KMS-11 (cell line): ENCODE measurements at regions not wholly inside any gene's neighbourhood (a gene's known extent, or its start where the extent isn't known, plus 50 kb on each side); places are given as distances from the start of the nearest gene placed in this dataset.

Source experiments
- H2AFZ ChIP-seq: fragments of 200-600 bp; sonication (generic); 2 replicates; pipeline ENCODE4 v1.6.1; 2016; ENCODE audit warnings: antibody characterized with exemption, mixed run types, low read depth
- H3K27ac ChIP-seq: fragments of 200-600 bp; sonication (generic); 2 replicates; pipeline ENCODE4 v1.6.1; 2016; ENCODE audit warnings: mild to moderate bottlenecking, mixed run types
- H3K27me3 ChIP-seq: fragments of 200-600 bp; sonication (generic); 2 replicates; pipeline ENCODE4 v1.6.1; 2017; ENCODE audit warnings: mild to moderate bottlenecking, low read depth, mixed run types, moderate library complexity; ENCODE audit not compliant: insufficient read depth
- H3K36me3 ChIP-seq: fragments of 200-600 bp; sonication (generic); 2 replicates; pipeline ENCODE4 v1.6.1; 2017; ENCODE audit warnings: mild to moderate bottlenecking, mixed run types; ENCODE audit not compliant: insufficient read depth
- H3K4me1 ChIP-seq: fragments of 200-600 bp; sonication (generic); 2 replicates; pipeline ENCODE4 v1.6.1; 2016; ENCODE audit warnings: mild to moderate bottlenecking, low read depth, mixed run types; ENCODE audit not compliant: poor library complexity, severe bottlenecking
- H3K4me2 ChIP-seq: fragments of 200-600 bp; sonication (generic); 2 replicates; pipeline ENCODE4 v1.7.0; 2016; ENCODE audit warnings: mild to moderate bottlenecking, mixed run types
- H3K4me3 ChIP-seq: fragments of 200-600 bp; sonication (generic); IDR thresholded peaks from 2 replicates; pipeline ENCODE4 v1.6.1; 2017; ENCODE audit warnings: low read depth, low read length, mixed read lengths; ENCODE audit not compliant: insufficient read depth
- H3K79me2 ChIP-seq: fragments of 200-600 bp; sonication (generic); 2 replicates; pipeline ENCODE4 v1.6.1; 2016; ENCODE audit warnings: low read depth, mixed run types; ENCODE audit not compliant: insufficient read depth
- H3K9ac ChIP-seq: fragments of 200-600 bp; sonication (generic); 2 replicates; pipeline ENCODE4 v1.6.1; 2016; ENCODE audit warnings: mild to moderate bottlenecking, mixed run types
- H4K20me1 ChIP-seq: fragments of 200-600 bp; sonication (generic); 2 replicates; pipeline ENCODE4 v1.6.1; 2016; ENCODE audit warnings: mild to moderate bottlenecking, mixed run types; ENCODE audit not compliant: insufficient read depth
- CTCF ChIP-seq: fragments of 200-600 bp; sonication (generic); conservative IDR thresholded peaks from 2 replicates; pipeline ENCODE4 v1.6.1; 2017; ENCODE audit warnings: low read depth, mild to moderate bottlenecking, antibody characterized with exemption, low read length, moderate library complexity, mixed read lengths

- Histone ChIP-seq H4K20me1 (no peaks in the 10 kb centered on the region), H3K36me3 (no peaks in the 10 kb centered on the region), H3K9ac (no peak overlapping the region), H3K27ac (no peak overlapping the region), H3K27me3 (no peaks in the 10 kb centered on the region), H2AFZ (no peak overlapping the region), H3K79me2 (no peaks in the 10 kb centered on the region), H3K4me2 (no peak overlapping the region; the same call in 1 of the 2 replicates), H3K4me1 (peaks cover 10% of the 10 kb centered on the region), H3K4me3 (no peak overlapping the region)
- TF ChIP-seq CTCF = no peak
Measured at GRCh38 chr12:125287155-125287847, 222.1 kb downstream of the AACS start.

- H3K79me2 ChIP-seq = no peaks in the 10 kb centered on the region
- H2AFZ ChIP-seq = no peak overlapping the region
- H3K4me1 ChIP-seq = peaks cover 10% of the 10 kb centered on the region
- no peak overlapping the region for H3K9ac ChIP-seq
- H4K20me1 ChIP-seq = no peaks in the 10 kb centered on the region
- H3K27ac ChIP-seq = no peak overlapping the region
- no peaks in the 10 kb centered on the region for H3K36me3 ChIP-seq
- H3K4me3 ChIP-seq = no peak overlapping the region
- H3K27me3 ChIP-seq = no peaks in the 10 kb centered on the region
- TF ChIP-seq CTCF = no peak
- H3K4me2 ChIP-seq = no peak overlapping the region
Measured at GRCh38 chr12:125288931-125289928, 224.0 kb downstream of the AACS start.

DNA sequence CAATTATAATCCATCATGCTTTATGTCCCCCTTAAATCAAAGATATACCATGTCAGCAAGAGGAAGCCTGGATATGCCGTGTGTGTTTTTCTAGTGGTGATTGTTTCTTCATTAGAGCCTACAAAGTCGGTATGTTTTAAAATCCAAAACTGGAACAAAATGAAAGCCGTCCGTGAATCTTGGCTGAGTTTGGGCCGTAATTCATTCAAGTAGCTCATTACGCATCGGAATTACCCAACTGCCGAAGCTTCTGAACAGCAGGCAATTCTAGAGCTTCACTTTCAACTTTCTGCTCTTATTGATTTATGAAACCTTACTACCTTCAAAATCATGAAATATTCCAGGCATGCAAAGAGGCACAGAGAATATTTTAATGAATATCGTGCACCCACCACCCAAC, 224.7 kb downstream of the AACS start:
- TF ChIP-seq CTCF = no peak
- H3K79me2 ChIP-seq = no peaks in the 10 kb centered on the region
- no peaks in the 10 kb centered on the region for H3K27me3 ChIP-seq

GRCh38 chr12:125292700-125293099, 227.5 kb downstream of the AACS start:
- Histone ChIP-seq H3K27me3 (no peaks in the 10 kb centered on the region), H2AFZ (no peak overlapping the region), H3K36me3 (no peaks in the 10 kb centered on the region), H3K4me2 (no peak overlapping the region), H3K79me2 (no peaks in the 10 kb centered on the region), H3K4me1 (peaks cover 2% of the 10 kb centered on the region), H4K20me1 (no peaks in the 10 kb centered on the region), H3K27ac (no peak overlapping the region), H3K9ac (no peak overlapping the region), H3K4me3 (no peak overlapping the region)
- no peak for TF ChIP-seq CTCF

More for the DNA sequence above, 224.7 kb downstream of the AACS start:
- Histone ChIP-seq H3K27ac (no peak overlapping the region), H3K9ac (no peak overlapping the region), H3K4me1 (peaks cover 10% of the 10 kb centered on the region), H3K4me3 (no peak overlapping the region), H4K20me1 (no peaks in the 10 kb centered on the region), H3K36me3 (no peaks in the 10 kb centered on the region), H3K4me2 (no peak overlapping the region), H2AFZ (no peak overlapping the region)
